ENCODE measurements at regions not wholly inside any gene's neighbourhood (a gene's known extent, or its start where the extent isn't known, plus 50 kb on each side); places are given as distances from the start of the nearest gene placed in this dataset.

DNA sequence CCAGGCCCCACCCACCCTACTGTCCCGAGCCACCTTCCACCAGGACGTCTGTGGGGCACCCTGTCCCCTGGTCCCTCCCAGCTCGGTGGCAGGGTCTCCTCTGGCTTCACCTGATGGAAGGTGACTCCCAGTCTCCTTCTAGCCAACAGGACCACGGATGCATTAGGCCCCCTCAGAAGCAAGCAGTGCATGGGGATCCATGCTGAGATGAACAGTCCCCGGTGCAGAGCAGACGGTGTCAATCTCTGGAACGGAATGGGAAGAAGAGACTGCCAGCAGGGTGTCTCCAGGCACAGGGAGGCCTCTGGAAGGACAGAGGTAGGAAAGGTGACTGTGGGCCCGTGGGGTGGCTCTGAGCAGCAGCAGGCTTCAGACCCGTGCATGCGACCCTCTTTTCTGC is 65.2 kb upstream of the FZD7 start:
- DNase-seq (ENCODE audit: low read depth, low spot score), result no peak
- no peak for ATAC-seq
- intact Hi-C loops (cut with micrococcal nuclease; ENCODE audit: unreplicated experiment) (no loop called here), in situ Hi-C loops (cut with HindIII; ENCODE audit: low pct_unique_long_range_greater_than_20kb, low sequenced_read_pairs) (no loop called here)
- POLR2A ChIA-PET, result no interaction called here
- no TSS peak for BruUV-seq (replicated peaks)
- CTCF ChIA-PET, result no interaction called here
- H3K27me3 ChIP-seq (ENCODE audit: control insufficient read depth, insufficient read depth, low read length), result no peaks in the 10 kb centered on the region
- TF ChIP-seq CTCF (IDR thresholded peaks at IDR 0.05) (no peak), TCF7L2 (IDR thresholded peaks at IDR 0.05; ENCODE audit: low read depth, low read length) (no peak), POLR2AphosphoS5 (IDR thresholded peaks at IDR 0.05; ENCODE audit: low read depth, low read length) (no peak), SIN3A (IDR thresholded peaks at IDR 0.05; ENCODE audit: borderline replicate concordance, insufficient read depth, low read depth, low read length) (no peak)
- TF ChIP-seq, protein P1, sequence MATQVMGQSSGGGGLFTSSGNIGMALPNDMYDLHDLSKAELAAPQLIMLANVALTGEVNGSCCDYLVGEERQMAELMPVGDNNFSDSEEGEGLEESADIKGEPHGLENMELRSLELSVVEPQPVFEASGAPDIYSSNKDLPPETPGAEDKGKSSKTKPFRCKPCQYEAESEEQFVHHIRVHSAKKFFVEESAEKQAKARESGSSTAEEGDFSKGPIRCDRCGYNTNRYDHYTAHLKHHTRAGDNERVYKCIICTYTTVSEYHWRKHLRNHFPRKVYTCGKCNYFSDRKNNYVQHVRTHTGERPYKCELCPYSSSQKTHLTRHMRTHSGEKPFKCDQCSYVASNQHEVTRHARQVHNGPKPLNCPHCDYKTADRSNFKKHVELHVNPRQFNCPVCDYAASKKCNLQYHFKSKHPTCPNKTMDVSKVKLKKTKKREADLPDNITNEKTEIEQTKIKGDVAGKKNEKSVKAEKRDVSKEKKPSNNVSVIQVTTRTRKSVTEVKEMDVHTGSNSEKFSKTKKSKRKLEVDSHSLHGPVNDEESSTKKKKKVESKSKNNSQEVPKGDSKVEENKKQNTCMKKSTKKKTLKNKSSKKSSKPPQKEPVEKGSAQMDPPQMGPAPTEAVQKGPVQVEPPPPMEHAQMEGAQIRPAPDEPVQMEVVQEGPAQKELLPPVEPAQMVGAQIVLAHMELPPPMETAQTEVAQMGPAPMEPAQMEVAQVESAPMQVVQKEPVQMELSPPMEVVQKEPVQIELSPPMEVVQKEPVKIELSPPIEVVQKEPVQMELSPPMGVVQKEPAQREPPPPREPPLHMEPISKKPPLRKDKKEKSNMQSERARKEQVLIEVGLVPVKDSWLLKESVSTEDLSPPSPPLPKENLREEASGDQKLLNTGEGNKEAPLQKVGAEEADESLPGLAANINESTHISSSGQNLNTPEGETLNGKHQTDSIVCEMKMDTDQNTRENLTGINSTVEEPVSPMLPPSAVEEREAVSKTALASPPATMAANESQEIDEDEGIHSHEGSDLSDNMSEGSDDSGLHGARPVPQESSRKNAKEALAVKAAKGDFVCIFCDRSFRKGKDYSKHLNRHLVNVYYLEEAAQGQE (IDR thresholded peaks at IDR 0.05; ENCODE audit: insufficient read depth in 1 of 2, low read depth in 2 of 2, low read length in 1 of 2), result no peak
- H3K4me1 ChIP-seq (ENCODE audit: control insufficient read depth, insufficient read depth, low read length), result no peaks in the 10 kb centered on the region
- no peak overlapping the region for H3K27ac ChIP-seq (ENCODE audit: low read length)
- H3K9me3 ChIP-seq (ENCODE audit: control insufficient read depth, insufficient read depth, low read depth, low read length), result no peaks in the 10 kb centered on the region
- no peak overlapping the region for H3K4me3 ChIP-seq (ENCODE audit: low read depth in 2 of 2, low read length in 2 of 2)
- H3K36me3 ChIP-seq (ENCODE audit: control insufficient read depth, insufficient read depth, low read length), result no peaks in the 10 kb centered on the region

DNA sequence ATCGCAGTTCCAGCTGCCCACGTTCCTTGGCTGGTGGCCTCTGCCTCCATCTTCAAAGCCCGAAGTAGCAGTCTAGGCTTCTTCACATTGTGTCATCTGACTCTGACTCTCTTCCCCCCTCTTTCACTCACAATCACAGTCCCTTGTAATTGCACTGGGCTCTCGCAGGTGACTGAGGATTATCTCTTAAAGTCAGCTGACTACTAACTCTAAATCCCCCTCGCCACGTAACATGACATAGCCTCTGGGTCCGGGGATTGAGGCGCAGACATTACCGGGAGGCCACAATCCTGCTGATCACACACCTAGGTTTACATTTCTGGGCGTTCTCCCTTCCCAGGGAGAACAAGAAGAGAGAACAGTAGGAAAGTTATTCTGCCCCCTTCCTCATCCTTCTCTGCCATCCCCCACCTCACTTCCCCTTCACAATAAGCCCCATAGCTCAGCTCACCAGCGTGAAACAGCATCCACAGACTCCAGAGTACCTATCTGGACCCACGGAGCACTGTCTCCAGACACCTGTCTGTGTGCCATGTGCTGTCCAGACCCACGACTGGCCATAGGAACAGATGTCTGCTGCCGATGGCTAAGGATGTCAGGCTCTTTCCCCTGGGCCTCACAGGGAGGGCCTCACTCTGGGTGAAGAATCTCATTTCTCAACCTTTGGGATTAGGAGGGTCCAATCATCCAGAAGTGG is 64.3 kb upstream of the FZD7 start:
- no TSS peak for BruUV-seq (replicated peaks)
- in situ Hi-C loops (cut with HindIII; ENCODE audit: low pct_unique_long_range_greater_than_20kb, low sequenced_read_pairs), result no loop called here
- Histone ChIP-seq H3K9me3 (ENCODE audit: control insufficient read depth, insufficient read depth, low read depth, low read length) (no peaks in the 10 kb centered on the region), H3K4me3 (ENCODE audit: low read depth in 2 of 2, low read length in 2 of 2) (no peak overlapping the region), H3K27me3 (ENCODE audit: control insufficient read depth, insufficient read depth, low read length) (no peaks in the 10 kb centered on the region), H3K4me1 (ENCODE audit: control insufficient read depth, insufficient read depth, low read length) (no peaks in the 10 kb centered on the region), H3K36me3 (ENCODE audit: control insufficient read depth, insufficient read depth, low read length) (no peaks in the 10 kb centered on the region), H3K27ac (ENCODE audit: low read length) (no peak overlapping the region)
- DNase-seq (ENCODE audit: low read depth, low spot score), result no peak
- no peak for TF ChIP-seq TCF7L2 (IDR thresholded peaks at IDR 0.05; ENCODE audit: low read depth, low read length)
- no peak for TF ChIP-seq POLR2AphosphoS5 (IDR thresholded peaks at IDR 0.05; ENCODE audit: low read depth, low read length)
- no peak for TF ChIP-seq SIN3A (IDR thresholded peaks at IDR 0.05; ENCODE audit: borderline replicate concordance, insufficient read depth, low read depth, low read length)
- no peak for TF ChIP-seq CTCF (IDR thresholded peaks at IDR 0.05)
- TF ChIP-seq, protein P1 (IDR thresholded peaks at IDR 0.05; ENCODE audit: insufficient read depth in 1 of 2, low read depth in 2 of 2, low read length in 1 of 2), result no peak
- intact Hi-C loops (cut with micrococcal nuclease; ENCODE audit: unreplicated experiment), result no loop called here
- ChIA-PET CTCF (interaction anchor here (0.7 kb wide), 1 partner anchor 27 kb away, joined by 4 read pairs; no protein-coding TSS in a partner anchor), POLR2A (no interaction called here)
- no peak for ATAC-seq
